ENCODE measurements at regions not wholly inside any gene's neighbourhood (a gene's known extent, or its start where the extent isn't known, plus 50 kb on each side); places are given as distances from the start of the nearest gene placed in this dataset.

- Histone ChIP-seq H3K27me3 (ENCODE audit: control insufficient read depth in 1 of 2, insufficient read depth in 2 of 2, low read length in 2 of 2) (no peaks in the 10 kb centered on the region), H3K36me3 (ENCODE audit: insufficient read depth, low read length) (no peaks in the 10 kb centered on the region), H3K9me3 (ENCODE audit: control insufficient read depth in 1 of 2, insufficient read depth in 1 of 2, low read length in 2 of 2) (no peaks in the 10 kb centered on the region), H3K4me1 (ENCODE audit: insufficient read depth, low read length) (peaks cover 10% of the 10 kb centered on the region), H3K27ac (ENCODE audit: low read depth in 1 of 2, low read length in 2 of 2) (no peak overlapping the region), H3K4me3 (ENCODE audit: low read length) (no peak overlapping the region)
- Mint-ChIP-seq H3K9me3 (no peaks in the 10 kb centered on the region), H3K27ac (no peak overlapping the region), H3K36me3 (ENCODE audit: low read depth) (no peaks in the 10 kb centered on the region), H3K4me3 (no peak overlapping the region), H3K27me3 (no peaks in the 10 kb centered on the region), H3K4me1 (ENCODE audit: low read depth) (peaks cover 8% of the 10 kb centered on the region)
- intact Hi-C loops (cut with DNase I, micrococcal nuclease) = no loop called here
- CTCF ChIA-PET = no interaction called here
- POLR2A ChIA-PET = no interaction called here
- DNase-seq = no peak
- no peak for ATAC-seq (ENCODE audit: poor library complexity)
- no peak for TF ChIP-seq CTCF (IDR thresholded peaks at IDR 0.05)
These were observed 191.9 kb upstream of the PREP start for GRCh38 chr6:105594821-105595220.

GRCh38 chr6:105593805-105594671 is 191.2 kb upstream of the PREP start:
- intact Hi-C loops (cut with DNase I, micrococcal nuclease) = no loop called here
- Mint-ChIP-seq H3K4me1 (ENCODE audit: low read depth) (peaks cover 8% of the 10 kb centered on the region), H3K36me3 (ENCODE audit: low read depth) (no peaks in the 10 kb centered on the region), H3K27ac (no peak overlapping the region), H3K4me3 (no peak overlapping the region), H3K27me3 (no peaks in the 10 kb centered on the region), H3K9me3 (no peaks in the 10 kb centered on the region)
- ATAC-seq (ENCODE audit: poor library complexity) (no peak), DNase-seq (no peak)
- H3K4me3 ChIP-seq (ENCODE audit: low read length) = no peak overlapping the region
- no peaks in the 10 kb centered on the region for H3K36me3 ChIP-seq (ENCODE audit: insufficient read depth, low read length)
- H3K9me3 ChIP-seq (ENCODE audit: control insufficient read depth in 1 of 2, insufficient read depth in 1 of 2, low read length in 2 of 2) = no peaks in the 10 kb centered on the region
- H3K27ac ChIP-seq (ENCODE audit: low read depth in 1 of 2, low read length in 2 of 2) = no peak overlapping the region
- no peaks in the 10 kb centered on the region for H3K27me3 ChIP-seq (ENCODE audit: control insufficient read depth in 1 of 2, insufficient read depth in 2 of 2, low read length in 2 of 2)
- peaks cover 10% of the 10 kb centered on the region for H3K4me1 ChIP-seq (ENCODE audit: insufficient read depth, low read length)
- CTCF ChIA-PET = no interaction called here
- POLR2A ChIA-PET = no interaction called here
- no peak for TF ChIP-seq CTCF (IDR thresholded peaks at IDR 0.05)

- Histone ChIP-seq H3K27ac (ENCODE audit: low read depth in 1 of 2, low read length in 2 of 2) (no peak overlapping the region), H3K36me3 (ENCODE audit: insufficient read depth, low read length) (no peaks in the 10 kb centered on the region), H3K9me3 (ENCODE audit: control insufficient read depth in 1 of 2, insufficient read depth in 1 of 2, low read length in 2 of 2) (no peaks in the 10 kb centered on the region), H3K27me3 (ENCODE audit: control insufficient read depth in 1 of 2, insufficient read depth in 2 of 2, low read length in 2 of 2) (no peaks in the 10 kb centered on the region), H3K4me3 (ENCODE audit: low read length) (no peak overlapping the region), H3K4me1 (ENCODE audit: insufficient read depth, low read length) (peaks cover 13% of the 10 kb centered on the region)
- no peaks in the 10 kb centered on the region for H3K27me3 Mint-ChIP-seq
- no peak overlapping the region for H3K4me3 Mint-ChIP-seq
- H3K9me3 Mint-ChIP-seq = no peaks in the 10 kb centered on the region
- no peak for TF ChIP-seq CTCF (IDR thresholded peaks at IDR 0.05)
- ATAC-seq (ENCODE audit: poor library complexity) (no peak), DNase-seq (no peak)
- ChIA-PET POLR2A (no interaction called here), CTCF (no interaction called here)
- intact Hi-C loops (cut with DNase I, micrococcal nuclease) = no loop called here
- no peak overlapping the region for H3K27ac Mint-ChIP-seq
- peaks cover 15% of the 10 kb centered on the region for H3K4me1 Mint-ChIP-seq (ENCODE audit: low read depth)
- H3K36me3 Mint-ChIP-seq (ENCODE audit: low read depth) = no peaks in the 10 kb centered on the region
These were observed 190.3 kb upstream of the PREP start for GRCh38 chr6:105593056-105593690.
